CD8-positive, alpha-beta memory T cell (primary cell): ENCODE measurements at regions not wholly inside any gene's neighbourhood (a gene's known extent, or its start where the extent isn't known, plus 50 kb on each side); places are given as distances from the start of the nearest gene placed in this dataset.
A peak's percentile ranks its signal among the peaks of the same experiment; 100 is the strongest.

Source experiments
- CTCF ChIA-PET: fragments of 350-600 bp; sonication (Branson Sonifier 250); formaldehyde crosslinking; loops from one replicate; lab custom pipeline; 2021; ENCODE audit warnings: antibody characterized with exemption; lab: Charles Lee
- POLR2A ChIA-PET: fragments of 350-600 bp; sonication (Branson Sonifier 250); formaldehyde crosslinking; loops from one replicate; lab custom pipeline; 2021; ENCODE audit warnings: antibody characterized with exemption; lab: Charles Lee
- DNase-seq, 5 donors: peaks; one replicate each; pipeline versions ENCODE4 v3.0.0 to v3.0.0-alpha.2; 2020 to 2022; ENCODE audit warnings: mixed read lengths in 1 of 5
- H3K27ac ChIP-seq: one replicate; pipeline ENCODE4 v1.7.0; 2013; ENCODE audit warnings: low read depth, mild to moderate bottlenecking, low read length, moderate library complexity
- H3K27me3 ChIP-seq: 2 replicates; pipeline ENCODE4 v1.7.0; 2013; ENCODE audit warnings: low read length, mild to moderate bottlenecking; ENCODE audit not compliant: insufficient read depth, poor library complexity, severe bottlenecking
- H3K36me3 ChIP-seq: 2 replicates; pipeline ENCODE4 v1.7.0; 2013; ENCODE audit warnings: mild to moderate bottlenecking, low read length, moderate library complexity; ENCODE audit not compliant: insufficient read depth
- H3K4me1 ChIP-seq: 2 replicates; pipeline ENCODE4 v1.7.0; 2013; ENCODE audit warnings: mild to moderate bottlenecking, low read length, moderate library complexity; ENCODE audit not compliant: insufficient read depth
- H3K4me3 ChIP-seq: 2 replicates; pipeline ENCODE4 v1.7.0; 2013; ENCODE audit warnings: mild to moderate bottlenecking, low read length
- H3K9me3 ChIP-seq: 2 replicates; pipeline ENCODE4 v1.7.0; 2013; ENCODE audit warnings: mild to moderate bottlenecking, low read length
- H3K27ac Mint-ChIP-seq, 8 donors: one replicate each; pipeline ENCODE4 v1.8.0; 2020 to 2021; ENCODE audit warnings: mixed read lengths in 8 of 8, mild to moderate bottlenecking in 6 of 8, inconsistent platforms in 3 of 8, moderate library complexity in 3 of 8
- H3K27me3 Mint-ChIP-seq, 2 donors: one replicate each; pipeline ENCODE4 v1.8.0; 2020 to 2021; ENCODE audit warnings: mixed read lengths in 2 of 2, mild to moderate bottlenecking in 1 of 2, moderate library complexity in 1 of 2
- H3K36me3 Mint-ChIP-seq, 3 donors: one replicate each; pipeline ENCODE4 v1.8.0; 2020 to 2021; ENCODE audit warnings: mixed read lengths in 3 of 3, inconsistent platforms in 1 of 3, mild to moderate bottlenecking in 1 of 3
- H3K4me1 Mint-ChIP-seq, 3 donors: one replicate each; pipeline ENCODE4 v1.8.0; 2020 to 2021; ENCODE audit warnings: mixed read lengths in 3 of 3, inconsistent platforms in 1 of 3, mild to moderate bottlenecking in 1 of 3
- H3K4me3 Mint-ChIP-seq, 7 donors: one replicate each; pipeline ENCODE4 v1.8.0; 2020 to 2021; ENCODE audit warnings: mixed read lengths in 7 of 7, mild to moderate bottlenecking in 6 of 7, moderate library complexity in 4 of 7, inconsistent platforms in 2 of 7
- H3K9me3 Mint-ChIP-seq, 5 donors: one replicate each; pipeline ENCODE4 v1.8.0; 2020 to 2022; ENCODE audit warnings: mixed read lengths in 5 of 5, mild to moderate bottlenecking in 3 of 5, moderate library complexity in 2 of 5, inconsistent platforms in 1 of 5

DNA sequence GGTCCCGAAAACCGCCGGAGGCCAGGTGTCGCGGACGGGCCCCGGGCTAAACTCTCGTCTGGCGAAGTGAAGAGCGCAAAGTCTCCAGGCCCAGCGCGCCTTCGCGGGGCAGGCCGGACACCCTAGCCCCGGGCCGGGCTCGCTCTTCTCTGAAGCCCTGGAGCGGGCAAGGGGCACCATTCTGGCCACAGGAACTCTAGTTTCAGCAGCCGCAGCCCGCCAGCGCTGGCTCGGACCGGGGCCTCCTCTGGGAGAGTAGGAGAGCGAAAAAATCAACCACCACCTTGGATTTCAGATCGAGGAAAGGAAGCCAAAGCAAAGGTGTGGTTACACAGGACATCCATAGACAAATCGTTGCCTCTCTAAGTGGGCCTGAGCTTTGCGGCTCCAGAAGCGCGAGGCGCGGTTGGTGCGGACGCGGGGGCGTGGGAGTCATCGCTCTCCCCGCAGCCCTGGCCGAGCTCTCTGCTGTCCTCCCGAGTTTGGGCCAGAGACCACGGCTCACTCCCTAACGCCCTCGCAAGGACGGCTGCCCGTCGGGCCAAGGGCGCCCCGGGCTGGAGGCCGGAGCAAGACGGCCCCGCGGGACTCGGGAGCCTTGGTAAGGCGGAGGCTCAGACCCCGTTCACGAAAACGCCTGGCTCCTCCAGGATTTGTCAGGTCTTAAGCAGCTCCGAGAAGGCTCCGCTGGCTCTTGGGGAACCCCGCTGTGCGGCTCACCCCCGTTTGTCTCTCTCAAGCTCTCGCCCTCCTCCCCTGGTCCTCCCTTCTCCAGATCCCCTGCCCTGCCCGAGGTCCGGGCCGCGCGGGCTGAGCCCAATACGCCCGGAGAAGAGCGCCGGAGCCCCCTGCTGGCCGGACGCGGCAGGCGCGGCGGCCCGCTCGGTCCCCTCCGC lies 132.9 kb upstream of the DPYD start:
- Histone ChIP-seq H3K4me1 (peaks cover 14% of the 10 kb centered on the region), H3K27ac (no peak overlapping the region), H3K4me3 (peak overlapping the region; percentile 55), H3K27me3 (peaks cover 42% of the 10 kb centered on the region), H3K9me3 (no peaks in the 10 kb centered on the region), H3K36me3 (no peaks in the 10 kb centered on the region)
- peak; percentile 31 to 59 (median 50) for DNase-seq
- POLR2A ChIA-PET, result no interaction called here
- no peaks in the 10 kb centered on the region for H3K9me3 Mint-ChIP-seq
- CTCF ChIA-PET, result interaction anchor here (0.6 to 1.8 kb wide), 12 partner anchors 9 to 1093 kb away, joined by 3 to 5 read pairs (median 4); no protein-coding TSS in a partner anchor
- H3K27ac Mint-ChIP-seq, result no peak overlapping the region
- H3K4me1 Mint-ChIP-seq, result peaks cover 14 to 32% (median 25%) of the 10 kb centered on the region in 3 donors
- peaks cover 49 to 88% of the 10 kb centered on the region in 2 donors for H3K27me3 Mint-ChIP-seq
- peak overlapping the region; percentile 21 to 92 (median 68) for H3K4me3 Mint-ChIP-seq
- no peaks in the 10 kb centered on the region for H3K36me3 Mint-ChIP-seq

DNA sequence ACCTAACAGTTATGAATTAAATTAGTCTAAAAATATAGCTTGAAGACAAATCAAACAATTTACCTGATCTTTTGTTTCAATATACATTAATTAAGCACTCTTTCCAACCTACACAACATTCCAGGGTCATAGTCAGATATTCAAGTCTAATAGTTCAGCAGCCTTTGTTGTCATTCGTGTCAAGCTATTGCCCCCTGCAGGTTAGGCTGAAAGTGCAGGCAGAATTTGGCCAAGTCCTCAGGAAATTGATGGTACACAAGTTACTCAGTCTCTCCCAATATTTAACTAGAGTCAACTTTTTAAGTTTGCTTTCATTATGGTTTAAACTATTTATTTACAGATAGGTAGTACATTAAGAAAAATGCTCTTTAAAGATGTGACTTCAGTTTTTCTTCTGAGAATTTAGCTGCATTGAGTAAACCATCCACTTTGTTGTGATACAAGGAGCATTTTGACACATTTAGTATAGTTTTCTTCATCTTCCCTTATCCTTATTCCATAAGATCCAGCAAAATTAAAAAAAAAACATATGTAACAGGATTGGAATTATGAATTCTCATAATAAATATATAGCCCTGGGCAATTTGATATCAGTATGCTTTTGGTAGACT lies 130.3 kb upstream of the DPYD start:
- H3K9me3 Mint-ChIP-seq, result peaks cover 0 to 5% (median 2%) of the 10 kb centered on the region in 5 donors
- H3K36me3 Mint-ChIP-seq, result no peaks in the 10 kb centered on the region
- CTCF ChIA-PET, result interaction anchor here (1.0 to 1.3 kb wide), 3 partner anchors 9 to 1085 kb away, joined by 3 read pairs; no protein-coding TSS in a partner anchor

DNA sequence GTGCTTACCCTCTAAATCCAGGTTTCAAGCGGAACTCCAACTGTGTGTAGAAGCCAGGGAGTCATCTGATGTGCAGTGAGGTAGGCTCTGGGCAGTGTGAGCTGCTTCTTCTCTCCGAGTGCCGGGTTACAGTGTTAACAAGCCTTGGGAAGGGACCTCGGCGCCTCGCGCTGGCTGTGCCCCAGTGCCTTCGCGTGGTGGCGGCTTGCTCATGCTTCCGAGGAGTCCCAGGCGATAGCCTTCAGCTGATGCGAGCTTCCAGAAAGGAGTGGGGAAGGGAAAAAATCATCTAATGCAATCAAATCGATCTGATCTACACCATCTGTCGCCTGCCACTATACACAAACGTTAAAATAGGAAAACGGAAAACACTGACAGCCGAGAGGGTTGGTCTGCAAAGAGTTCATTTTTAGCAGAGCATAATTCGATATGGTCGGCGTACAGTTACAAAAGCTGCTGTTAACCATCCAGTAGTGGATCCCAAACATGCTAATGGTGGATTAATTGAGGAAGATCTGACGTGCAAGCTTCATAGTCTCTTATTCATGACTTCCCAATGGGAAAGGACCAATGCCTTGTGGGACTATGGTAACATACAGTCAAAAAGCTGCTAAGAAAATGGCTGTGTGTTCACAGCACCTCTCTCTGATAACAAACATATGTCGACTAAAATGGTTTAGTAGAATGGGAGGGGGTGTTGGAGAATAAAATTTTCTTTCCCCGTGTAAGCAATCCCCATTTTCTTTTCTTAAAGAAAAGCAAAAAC lies 128.7 kb upstream of the DPYD start:
- no peak overlapping the region for H3K4me3 ChIP-seq
- H3K27ac ChIP-seq, result no peak overlapping the region
- H3K36me3 ChIP-seq, result no peaks in the 10 kb centered on the region
- H3K4me1 Mint-ChIP-seq, result peaks cover 30 to 53% (median 43%) of the 10 kb centered on the region in 3 donors
- H3K27me3 ChIP-seq, result peaks cover 70% of the 10 kb centered on the region
- ChIA-PET POLR2A (no interaction called here), CTCF (no interaction called here)
- H3K4me1 ChIP-seq, result peaks cover 25% of the 10 kb centered on the region
- H3K9me3 ChIP-seq, result no peaks in the 10 kb centered on the region
- DNase-seq, result no peak
- H3K27me3 Mint-ChIP-seq, result peaks cover 64 to 87% of the 10 kb centered on the region in 2 donors
- peak overlapping the region in 3 of 7 donors; percentile 5 to 20 (median 17) for H3K4me3 Mint-ChIP-seq
- H3K9me3 Mint-ChIP-seq, result peaks cover 0 to 5% (median 2%) of the 10 kb centered on the region in 5 donors
- no peaks in the 10 kb centered on the region for H3K36me3 Mint-ChIP-seq
- no peak overlapping the region for H3K27ac Mint-ChIP-seq

More for the DNA sequence above, 130.3 kb upstream of the DPYD start:
- Histone ChIP-seq H3K27me3 (peaks cover 64% of the 10 kb centered on the region), H3K4me1 (peaks cover 18% of the 10 kb centered on the region), H3K9me3 (no peaks in the 10 kb centered on the region), H3K36me3 (no peaks in the 10 kb centered on the region), H3K4me3 (no peak overlapping the region), H3K27ac (no peak overlapping the region)
- Mint-ChIP-seq H3K4me1 (peaks cover 24 to 42% (median 35%) of the 10 kb centered on the region in 3 donors), H3K27ac (no peak overlapping the region), H3K27me3 (peaks cover 63 to 91% of the 10 kb centered on the region in 2 donors), H3K4me3 (no peak overlapping the region)
- peak; percentile 50 to 75 (median 55) for DNase-seq
- POLR2A ChIA-PET, result no interaction called here

- peaks cover 31 to 52% (median 47%) of the 10 kb centered on the region in 3 donors for H3K4me1 Mint-ChIP-seq
- CTCF ChIA-PET, result interaction anchor here (1.1 kb wide), 1 partner anchor 1212 kb away, joined by 3 read pairs; no protein-coding TSS in a partner anchor
- H3K4me3 ChIP-seq, result no peak overlapping the region
Measured at GRCh38 chr1:98048751-98049325, 128.0 kb upstream of the DPYD start.

GRCh38 chr1:98048244-98048643 lies 127.4 kb upstream of the DPYD start:
- Histone ChIP-seq H3K4me1 (peaks cover 20% of the 10 kb centered on the region), H3K27me3 (peaks cover 68% of the 10 kb centered on the region), H3K27ac (no peak overlapping the region), H3K9me3 (no peaks in the 10 kb centered on the region), H3K4me3 (no peak overlapping the region), H3K36me3 (no peaks in the 10 kb centered on the region)
- peaks cover 66 to 90% of the 10 kb centered on the region in 2 donors for H3K27me3 Mint-ChIP-seq
- H3K36me3 Mint-ChIP-seq, result no peaks in the 10 kb centered on the region
- peaks cover 0 to 5% (median 2%) of the 10 kb centered on the region in 5 donors for H3K9me3 Mint-ChIP-seq
- H3K4me1 Mint-ChIP-seq, result peaks cover 30 to 47% (median 44%) of the 10 kb centered on the region in 3 donors
- CTCF ChIA-PET, result interaction anchor here (1.1 kb wide), 1 partner anchor 1212 kb away, joined by 3 read pairs; no protein-coding TSS in a partner anchor
- POLR2A ChIA-PET, result interaction anchor here (1.0 kb wide), 1 partner anchor 127 kb away, joined by 5 read pairs; the partner anchor contains the start of gene DPYD
- H3K4me3 Mint-ChIP-seq, result peak overlapping the region in 2 of 7 donors; percentile 5 to 72
- DNase-seq, result peak; percentile 38 to 75 (median 53)
- no peak overlapping the region for H3K27ac Mint-ChIP-seq

More at GRCh38 chr1:98048751-98049325, 128.0 kb upstream of the DPYD start:
- H3K27ac Mint-ChIP-seq, result no peak overlapping the region
- peaks cover 0 to 5% (median 2%) of the 10 kb centered on the region in 5 donors for H3K9me3 Mint-ChIP-seq
- no peaks in the 10 kb centered on the region for H3K36me3 Mint-ChIP-seq
- Histone ChIP-seq H3K27me3 (peaks cover 74% of the 10 kb centered on the region), H3K9me3 (no peaks in the 10 kb centered on the region), H3K27ac (no peak overlapping the region), H3K36me3 (no peaks in the 10 kb centered on the region), H3K4me1 (peaks cover 26% of the 10 kb centered on the region)
- peak overlapping the region in 1 of 7 donors; percentile 18 for H3K4me3 Mint-ChIP-seq
- POLR2A ChIA-PET, result no interaction called here
- peaks cover 69 to 91% of the 10 kb centered on the region in 2 donors for H3K27me3 Mint-ChIP-seq
- DNase-seq, result no peak

- H3K4me3 ChIP-seq, result no peak overlapping the region
- H3K27ac Mint-ChIP-seq, result no peak overlapping the region
- no peak overlapping the region for H3K4me3 Mint-ChIP-seq
- CTCF ChIA-PET, result interaction anchor here (1.3 kb wide), 1 partner anchor 1082 kb away, joined by 3 read pairs; no protein-coding TSS in a partner anchor
- H3K27ac ChIP-seq, result no peak overlapping the region
- no peaks in the 10 kb centered on the region for H3K36me3 Mint-ChIP-seq
- no peaks in the 10 kb centered on the region for H3K36me3 ChIP-seq
- H3K9me3 ChIP-seq, result no peaks in the 10 kb centered on the region
- DNase-seq, result no peak
- peaks cover 59% of the 10 kb centered on the region for H3K27me3 ChIP-seq
- peaks cover 58 to 89% of the 10 kb centered on the region in 2 donors for H3K27me3 Mint-ChIP-seq
- H3K4me1 ChIP-seq, result peaks cover 19% of the 10 kb centered on the region
- peaks cover 25 to 39% (median 38%) of the 10 kb centered on the region in 3 donors for H3K4me1 Mint-ChIP-seq
- peaks cover 0 to 5% (median 2%) of the 10 kb centered on the region in 5 donors for H3K9me3 Mint-ChIP-seq
- POLR2A ChIA-PET, result interaction anchor here (1.0 kb wide), 1 partner anchor 126 kb away, joined by 5 read pairs; the partner anchor contains the start of gene DPYD
Measured at GRCh38 chr1:98047171-98047570, 126.3 kb upstream of the DPYD start.
